Mammary epithelial cell (primary cell): ENCODE measurements at regions not wholly inside any gene's neighbourhood (a gene's known extent, or its start where the extent isn't known, plus 50 kb on each side); places are given as distances from the start of the nearest gene placed in this dataset.

Experiments used
- CTCF ChIP-seq, 2 donors: IDR thresholded peaks in 1 of 2; conservative IDR thresholded peaks in 1 of 2; 2 replicates each; pipeline ENCODE4 v1.5.1; 2011 to 2012; ENCODE audit warnings: inconsistent platforms in 2 of 2, low read length in 2 of 2, mild to moderate bottlenecking in 2 of 2, control low read depth in 1 of 2, low read depth in 1 of 2; ENCODE audit not compliant: insufficient read depth in 1 of 2; ENCODE audit errors: extremely low read depth in 1 of 2
- EZH2 ChIP-seq: IDR thresholded peaks from 2 replicates; pipeline ENCODE4 v1.6.1; 2012; ENCODE audit warnings: low read length, inconsistent platforms, borderline replicate concordance

GRCh38 chr10:3476640-3477448, 304.3 kb upstream of the PITRM1 start:
- TF ChIP-seq CTCF (conservative IDR thresholded peaks at IDR 0.05 in 1 of 2, IDR thresholded peaks at IDR 0.05 in 1 of 2; ENCODE audit: extremely low read depth in 1 of 2, insufficient read depth in 1 of 2, low read depth in 1 of 2, low read length in 2 of 2): no peak
- TF ChIP-seq EZH2: no peak
